Mammary epithelial cell (primary cell): ENCODE measurements at regions not wholly inside any gene's neighbourhood (a gene's known extent, or its start where the extent isn't known, plus 50 kb on each side); places are given as distances from the start of the nearest gene placed in this dataset.

Experiments
- EZH2 ChIP-seq: IDR thresholded peaks from 2 replicates; pipeline ENCODE4 v1.6.1; 2012; ENCODE audit warnings: low read length, inconsistent platforms, borderline replicate concordance
- TF ChIP-seq, protein P1 (sequence below), 2 donors: IDR thresholded peaks in 1 of 2; conservative IDR thresholded peaks in 1 of 2; 2 replicates each; pipeline ENCODE4 v1.5.1; 2011 to 2012; ENCODE audit warnings: inconsistent platforms in 2 of 2, low read length in 2 of 2, mild to moderate bottlenecking in 2 of 2, control low read depth in 1 of 2, low read depth in 1 of 2; ENCODE audit not compliant: insufficient read depth in 1 of 2; ENCODE audit errors: extremely low read depth in 1 of 2

DNA sequence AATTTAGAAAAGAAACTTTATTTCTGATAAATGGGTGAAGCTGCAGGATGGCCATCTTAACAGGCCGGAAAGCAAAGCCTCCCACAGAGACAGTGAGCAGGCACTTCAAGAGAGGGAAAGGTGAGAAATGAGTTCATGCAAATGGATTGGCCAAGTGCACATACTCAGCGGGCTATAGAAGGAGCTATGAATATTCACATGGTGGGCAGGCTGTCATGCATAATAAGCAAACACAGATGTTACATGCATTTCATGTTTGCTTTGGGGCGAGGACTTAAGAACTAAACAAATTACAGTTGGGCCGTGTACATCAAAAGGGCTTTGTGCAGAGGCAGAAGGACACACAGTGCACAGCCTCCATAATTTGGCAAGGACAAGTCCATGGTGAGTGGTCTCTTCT is 69.8 kb upstream of the MAL start:
- no peak for TF ChIP-seq EZH2
- TF ChIP-seq, protein P1, sequence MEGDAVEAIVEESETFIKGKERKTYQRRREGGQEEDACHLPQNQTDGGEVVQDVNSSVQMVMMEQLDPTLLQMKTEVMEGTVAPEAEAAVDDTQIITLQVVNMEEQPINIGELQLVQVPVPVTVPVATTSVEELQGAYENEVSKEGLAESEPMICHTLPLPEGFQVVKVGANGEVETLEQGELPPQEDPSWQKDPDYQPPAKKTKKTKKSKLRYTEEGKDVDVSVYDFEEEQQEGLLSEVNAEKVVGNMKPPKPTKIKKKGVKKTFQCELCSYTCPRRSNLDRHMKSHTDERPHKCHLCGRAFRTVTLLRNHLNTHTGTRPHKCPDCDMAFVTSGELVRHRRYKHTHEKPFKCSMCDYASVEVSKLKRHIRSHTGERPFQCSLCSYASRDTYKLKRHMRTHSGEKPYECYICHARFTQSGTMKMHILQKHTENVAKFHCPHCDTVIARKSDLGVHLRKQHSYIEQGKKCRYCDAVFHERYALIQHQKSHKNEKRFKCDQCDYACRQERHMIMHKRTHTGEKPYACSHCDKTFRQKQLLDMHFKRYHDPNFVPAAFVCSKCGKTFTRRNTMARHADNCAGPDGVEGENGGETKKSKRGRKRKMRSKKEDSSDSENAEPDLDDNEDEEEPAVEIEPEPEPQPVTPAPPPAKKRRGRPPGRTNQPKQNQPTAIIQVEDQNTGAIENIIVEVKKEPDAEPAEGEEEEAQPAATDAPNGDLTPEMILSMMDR (conservative IDR thresholded peaks at IDR 0.05 in 1 of 2, IDR thresholded peaks at IDR 0.05 in 1 of 2; ENCODE audit: extremely low read depth in 1 of 2, insufficient read depth in 1 of 2, low read depth in 1 of 2, low read length in 2 of 2) = no peak
